Small intestine (tissue), 7 donors: ENCODE measurements at regions not wholly inside any gene's neighbourhood (a gene's known extent, or its start where the extent isn't known, plus 50 kb on each side); places are given as distances from the start of the nearest gene placed in this dataset.
"Not testable (repeated sequence)": the region's sequence is repeated elsewhere in the genome, so short reads cannot be mapped to it uniquely, and the experiment has no call there.

ENCODE experiments used
- DNase-seq, 2 donors: peaks; one replicate each; pipeline versions ENCODE4 v3.0.0 to v3.0.0-alpha.2; 2013
- FAIRE-seq: peaks from 2 replicates; lab custom pipeline; 2012; peaks lifted over from hg19 to GRCh38; lab: Jason Lieb, UNC
- H3K27ac ChIP-seq, 3 donors: one replicate each; pipeline ENCODE4 v1.5.1; 2013; ENCODE audit warnings: low read length in 2 of 3, mild to moderate bottlenecking in 2 of 3, control low read depth in 1 of 3, inconsistent platforms in 1 of 3, low read depth in 1 of 3, moderate library complexity in 1 of 3
- H3K27me3 ChIP-seq, 3 donors: one replicate each; pipeline ENCODE4 v1.6.1; 2013; ENCODE audit warnings: low read length in 3 of 3, inconsistent platforms in 1 of 3; ENCODE audit not compliant: control insufficient read depth in 3 of 3, insufficient read depth in 3 of 3
- H3K36me3 ChIP-seq, 3 donors: one replicate each; pipeline ENCODE4 v1.6.1; 2013; ENCODE audit warnings: low read length in 3 of 3, inconsistent platforms in 1 of 3, low read depth in 1 of 3, mild to moderate bottlenecking in 1 of 3, moderate library complexity in 1 of 3; ENCODE audit not compliant: control insufficient read depth in 3 of 3, insufficient read depth in 2 of 3
- H3K4me1 ChIP-seq, 3 donors: one replicate each; pipeline ENCODE4 v1.6.1; 2013; ENCODE audit warnings: low read length in 2 of 3, inconsistent platforms in 1 of 3, low read depth in 1 of 3, mild to moderate bottlenecking in 1 of 3, moderate library complexity in 1 of 3; ENCODE audit not compliant: control insufficient read depth in 3 of 3, insufficient read depth in 2 of 3
- H3K4me3 ChIP-seq, 3 donors: one replicate each; pipeline ENCODE4 v1.5.1; 2013; ENCODE audit warnings: low read length in 3 of 3, control low read depth in 1 of 3, inconsistent platforms in 1 of 3, low read depth in 1 of 3, mild to moderate bottlenecking in 1 of 3, moderate library complexity in 1 of 3
- H3K9me3 ChIP-seq, 2 donors: one replicate each; pipeline ENCODE4 v1.6.1; 2013; ENCODE audit warnings: low read depth in 1 of 2, low read length in 1 of 2; ENCODE audit not compliant: control insufficient read depth in 2 of 2, insufficient read depth in 1 of 2
- WGBS, 3 donors: extraction: QIAGEN DNeasy Blood & Tissue Kit; methylation state at CpG; one replicate each; pipeline ENCODE4 v1.1.7; 2013; 5-methylcytosine and 5-hydroxymethylcytosine counted together
- donor health status: healthy with polysubstance abuse.
- donor health status: control.
- donor health status: control.
- donor health status: Bipolar disorder and iron deficiency.
- donor health status: healthy.

DNA sequence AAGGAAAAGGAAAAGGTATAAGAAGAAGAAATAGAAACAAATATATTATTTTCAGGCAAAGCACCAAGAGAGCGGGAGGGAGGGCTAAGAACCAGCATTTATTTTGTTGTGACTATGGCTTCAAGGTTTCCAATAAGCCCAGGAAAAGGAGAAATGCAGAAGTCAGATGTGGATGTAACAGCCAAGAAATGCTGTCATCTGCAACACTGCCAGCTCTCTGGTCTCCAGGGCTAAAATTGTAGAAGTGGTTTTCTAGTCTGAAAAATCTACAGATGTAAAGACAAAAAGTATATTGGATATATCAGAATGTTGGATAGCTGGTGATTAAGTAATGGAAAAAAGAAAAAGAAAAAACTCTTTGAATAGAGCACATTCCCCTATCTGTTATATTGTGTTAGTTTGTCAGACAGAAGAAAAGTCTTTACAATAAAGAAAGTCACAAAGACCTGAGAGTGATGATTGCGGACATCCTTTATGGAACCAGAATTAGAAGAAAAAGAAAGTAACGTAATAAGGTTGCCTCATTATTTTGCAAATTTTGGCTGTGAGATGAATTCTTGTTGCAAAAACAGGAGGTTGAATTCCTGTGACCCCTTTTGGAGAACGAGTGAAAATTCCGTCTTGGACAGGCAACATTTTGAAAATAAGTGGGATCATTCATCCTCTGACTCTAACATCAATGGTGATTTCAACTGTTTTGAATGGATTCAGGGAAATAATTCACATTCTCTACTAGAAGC lies 938.1 kb downstream of the TTLL7 start:
- DNase-seq (no peak), FAIRE-seq (no peak)
- Histone ChIP-seq H3K4me1 (no peaks in the 10 kb centered on the region), H3K27me3 (no peaks in the 10 kb centered on the region), H3K9me3 (no peaks in the 10 kb centered on the region), H3K4me3 (no peak overlapping the region), H3K36me3 (no peaks in the 10 kb centered on the region), H3K27ac (no peak overlapping the region)
- 83 to 91% (median 86%) methylated on average over 5 of the region's 5 CpGs for WGBS, 3 donors

DNA sequence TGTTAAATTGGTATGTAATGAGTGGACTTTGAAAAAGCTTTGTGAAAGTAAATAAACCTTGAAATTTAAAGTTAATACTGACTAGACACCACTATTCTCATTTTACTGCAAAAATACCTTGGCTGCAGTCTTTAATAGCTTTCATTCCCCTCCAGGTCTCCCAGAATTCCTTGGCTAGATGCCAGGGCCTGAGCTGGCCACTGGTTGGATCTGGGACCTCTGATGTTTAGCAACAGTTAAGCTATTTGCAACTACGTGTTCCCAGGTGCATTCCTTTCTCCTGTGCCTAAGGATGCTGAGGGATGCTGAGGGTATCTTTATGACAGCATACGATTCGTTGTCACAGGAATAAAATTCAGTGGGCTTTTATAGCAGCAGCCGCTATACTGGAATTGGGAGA lies 938.7 kb downstream of the TTLL7 start:
- DNase-seq: no peak
- whole genome bisulfite sequencing, 3 donors: 68 to 80% (median 77%) methylated on average over 4 of the region's 4 CpGs
- Histone ChIP-seq H3K4me3 (no peak overlapping the region), H3K4me1 (no peaks in the 10 kb centered on the region), H3K9me3 (no peaks in the 10 kb centered on the region), H3K36me3 (no peaks in the 10 kb centered on the region), H3K27me3 (no peaks in the 10 kb centered on the region), H3K27ac (no peak overlapping the region)
- FAIRE-seq: no peak

DNA sequence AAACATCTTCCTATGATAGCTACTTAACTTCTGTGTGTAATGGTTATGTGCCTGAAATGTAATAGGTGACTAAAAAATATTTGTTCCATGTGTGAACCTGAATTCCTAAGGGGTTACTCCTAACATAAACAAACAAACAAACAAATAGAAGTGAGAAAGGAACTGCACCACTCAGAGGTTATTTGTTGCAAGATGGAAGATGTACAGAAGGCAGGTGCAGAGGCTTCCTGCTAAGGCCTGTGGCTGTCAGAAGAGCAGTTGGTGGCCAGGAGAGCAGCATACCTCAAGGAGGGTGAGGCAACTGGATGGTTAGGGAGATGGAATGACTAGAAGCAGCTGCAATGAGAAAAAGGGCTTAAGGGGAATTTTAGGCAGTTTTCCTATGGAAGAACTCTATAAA lies 940.6 kb downstream of the TTLL7 start:
- no peak for FAIRE-seq
- no peaks in the 10 kb centered on the region for H3K27me3 ChIP-seq
- no peaks in the 10 kb centered on the region for H3K9me3 ChIP-seq
- no peak overlapping the region for H3K4me3 ChIP-seq
- DNase-seq: no peak
- no peaks in the 10 kb centered on the region for H3K36me3 ChIP-seq
- H3K27ac ChIP-seq: no peak overlapping the region
- no peaks in the 10 kb centered on the region for H3K4me1 ChIP-seq

GRCh38 chr1:83055391-83056170 lies 943.4 kb downstream of the TTLL7 start:
- Histone ChIP-seq H3K27ac (no peak overlapping the region), H3K4me1 (no peaks in the 10 kb centered on the region), H3K27me3 (no peaks in the 10 kb centered on the region), H3K9me3 (peaks cover 0 to 10% of the 10 kb centered on the region in 2 donors), H3K36me3 (no peaks in the 10 kb centered on the region), H3K4me3 (no peak overlapping the region)
- DNase-seq (no peak), FAIRE-seq (no peak)
- 8 to 47% (median 22%) methylated on average over 2 of the region's 2 CpGs for WGBS, 3 donors

- 76 to 77% (median 77%) methylated on average over 4 of the region's 4 CpGs for WGBS, 3 donors
- Histone ChIP-seq H3K27me3 (no peaks in the 10 kb centered on the region), H3K4me1 (no peaks in the 10 kb centered on the region), H3K9me3 (peaks cover 0 to 15% of the 10 kb centered on the region in 2 donors), H3K36me3 (no peaks in the 10 kb centered on the region), H3K4me3 (no peak overlapping the region), H3K27ac (no peak overlapping the region)
- DNase-seq (no peak), FAIRE-seq (no peak)
These were observed 945.5 kb downstream of the TTLL7 start for GRCh38 chr1:83053446-83053845.

- H3K4me1 ChIP-seq: no peaks in the 10 kb centered on the region
- no peak overlapping the region for H3K27ac ChIP-seq
- FAIRE-seq: no peak
- no peaks in the 10 kb centered on the region for H3K36me3 ChIP-seq
- H3K27me3 ChIP-seq: no peaks in the 10 kb centered on the region
- no peak for DNase-seq
- H3K9me3 ChIP-seq: peaks cover 0 to 15% of the 10 kb centered on the region in 2 donors
- no peak overlapping the region for H3K4me3 ChIP-seq
These were observed 946.1 kb downstream of the TTLL7 start for GRCh38 chr1:83052865-83053264.

GRCh38 chr1:83051053-83051452 lies 947.9 kb downstream of the TTLL7 start:
- H3K36me3 ChIP-seq, H3K27ac ChIP-seq, H3K4me3 ChIP-seq, H3K4me1 ChIP-seq, H3K27me3 ChIP-seq, DNase-seq, FAIRE-seq: not testable (repeated sequence)
- 73 to 85% (median 79%) methylated on average over 3 of the region's 3 CpGs for WGBS, 3 donors
- H3K9me3 ChIP-seq: peaks cover 0 to 15% of the 10 kb centered on the region in 2 donors

DNA sequence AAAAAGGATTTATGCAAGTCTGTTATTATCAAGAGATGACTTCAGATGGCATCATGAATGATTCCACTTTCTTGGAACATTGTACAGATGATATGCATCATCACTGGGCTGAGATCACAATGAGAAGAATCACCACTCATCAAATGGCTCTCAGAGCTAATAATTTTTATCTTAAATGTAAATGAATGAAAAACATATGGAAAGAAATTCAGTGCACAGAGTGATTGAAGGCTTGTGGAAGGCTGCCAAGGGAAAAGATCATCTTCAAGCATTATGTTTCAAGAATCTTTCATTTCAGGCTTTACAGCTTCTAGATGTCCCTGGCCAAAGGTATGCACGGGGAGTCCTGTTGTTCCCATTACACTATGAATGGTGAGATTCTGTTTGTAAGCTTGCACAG lies 955.7 kb downstream of the TTLL7 start:
- DNase-seq: no peak
- 65 to 80% (median 67%) methylated on average over 1 of the region's 1 CpG for WGBS, 3 donors
- Histone ChIP-seq H3K4me1 (no peaks in the 10 kb centered on the region), H3K9me3 (peaks cover 0 to 2% of the 10 kb centered on the region in 2 donors), H3K27ac (no peak overlapping the region), H3K36me3 (no peaks in the 10 kb centered on the region), H3K4me3 (no peak overlapping the region), H3K27me3 (no peaks in the 10 kb centered on the region)
- FAIRE-seq: no peak
